ENCODE measurements at regions not wholly inside any gene's neighbourhood (a gene's known extent, or its start where the extent isn't known, plus 50 kb on each side); places are given as distances from the start of the nearest gene placed in this dataset.

DNA sequence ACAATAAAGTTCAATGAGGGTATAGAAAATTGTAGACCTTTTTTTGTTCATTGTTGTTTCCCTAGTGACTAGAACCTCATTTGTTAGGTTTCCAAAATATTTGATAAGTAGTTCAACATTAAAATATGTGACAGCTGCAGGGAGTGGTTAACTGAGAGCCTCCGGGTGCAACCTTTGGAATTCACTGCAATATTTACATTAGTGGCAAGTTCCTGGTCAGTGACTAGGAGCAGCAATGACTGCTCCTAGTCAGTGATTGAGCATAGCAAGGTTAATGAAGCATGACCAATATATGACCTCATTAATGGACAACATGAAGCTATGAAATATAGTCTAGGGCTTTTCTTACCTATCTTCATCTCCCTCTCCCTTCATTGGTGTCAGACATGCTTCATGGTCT is 65.8 kb upstream of the FAM47A start (continued):
- TF ChIP-seq ZBTB33 (IDR thresholded peaks at IDR 0.05; ENCODE audit: extremely low read depth, insufficient replicate concordance, low read length): no peak
- TF ChIP-seq ELF1 (IDR thresholded peaks at IDR 0.05; ENCODE audit: borderline replicate concordance, low read depth): no peak
- TF ChIP-seq EGR1 (IDR thresholded peaks at IDR 0.05; ENCODE audit: low read depth): no peak
- TF ChIP-seq, protein P1, sequence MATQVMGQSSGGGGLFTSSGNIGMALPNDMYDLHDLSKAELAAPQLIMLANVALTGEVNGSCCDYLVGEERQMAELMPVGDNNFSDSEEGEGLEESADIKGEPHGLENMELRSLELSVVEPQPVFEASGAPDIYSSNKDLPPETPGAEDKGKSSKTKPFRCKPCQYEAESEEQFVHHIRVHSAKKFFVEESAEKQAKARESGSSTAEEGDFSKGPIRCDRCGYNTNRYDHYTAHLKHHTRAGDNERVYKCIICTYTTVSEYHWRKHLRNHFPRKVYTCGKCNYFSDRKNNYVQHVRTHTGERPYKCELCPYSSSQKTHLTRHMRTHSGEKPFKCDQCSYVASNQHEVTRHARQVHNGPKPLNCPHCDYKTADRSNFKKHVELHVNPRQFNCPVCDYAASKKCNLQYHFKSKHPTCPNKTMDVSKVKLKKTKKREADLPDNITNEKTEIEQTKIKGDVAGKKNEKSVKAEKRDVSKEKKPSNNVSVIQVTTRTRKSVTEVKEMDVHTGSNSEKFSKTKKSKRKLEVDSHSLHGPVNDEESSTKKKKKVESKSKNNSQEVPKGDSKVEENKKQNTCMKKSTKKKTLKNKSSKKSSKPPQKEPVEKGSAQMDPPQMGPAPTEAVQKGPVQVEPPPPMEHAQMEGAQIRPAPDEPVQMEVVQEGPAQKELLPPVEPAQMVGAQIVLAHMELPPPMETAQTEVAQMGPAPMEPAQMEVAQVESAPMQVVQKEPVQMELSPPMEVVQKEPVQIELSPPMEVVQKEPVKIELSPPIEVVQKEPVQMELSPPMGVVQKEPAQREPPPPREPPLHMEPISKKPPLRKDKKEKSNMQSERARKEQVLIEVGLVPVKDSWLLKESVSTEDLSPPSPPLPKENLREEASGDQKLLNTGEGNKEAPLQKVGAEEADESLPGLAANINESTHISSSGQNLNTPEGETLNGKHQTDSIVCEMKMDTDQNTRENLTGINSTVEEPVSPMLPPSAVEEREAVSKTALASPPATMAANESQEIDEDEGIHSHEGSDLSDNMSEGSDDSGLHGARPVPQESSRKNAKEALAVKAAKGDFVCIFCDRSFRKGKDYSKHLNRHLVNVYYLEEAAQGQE (IDR thresholded peaks at IDR 0.05; ENCODE audit: low read depth): no peak
- no peak for TF ChIP-seq ZNF274 (IDR thresholded peaks at IDR 0.05; ENCODE audit: low read depth, low read length)
- no peak for TF ChIP-seq JUND (IDR thresholded peaks at IDR 0.05)

Data from HCT116 (cell line).